ENCODE measurements at regions not wholly inside any gene's neighbourhood (a gene's known extent, or its start where the extent isn't known, plus 50 kb on each side); places are given as distances from the start of the nearest gene placed in this dataset.

GRCh38 chr5:57862942-57863341, 380.3 kb upstream of the ACTBL2 start:
- no peak for TF ChIP-seq ZFX (IDR thresholded peaks at IDR 0.05; ENCODE audit: borderline replicate concordance)
- TF ChIP-seq CTCF (IDR thresholded peaks at IDR 0.05): no peak
- no peak overlapping the region for H3K27ac ChIP-seq

GRCh38 chr5:57862471-57862911, 379.9 kb upstream of the ACTBL2 start:
- TF ChIP-seq CTCF (IDR thresholded peaks at IDR 0.05) (no peak), ZFX (IDR thresholded peaks at IDR 0.05; ENCODE audit: borderline replicate concordance) (no peak)
- no peak overlapping the region for H3K27ac ChIP-seq

- no peak for TF ChIP-seq CTCF (IDR thresholded peaks at IDR 0.05)
- TF ChIP-seq ZFX (IDR thresholded peaks at IDR 0.05; ENCODE audit: borderline replicate concordance): no peak
- H3K27ac ChIP-seq: no peak overlapping the region
These were observed 377.0 kb upstream of the ACTBL2 start for GRCh38 chr5:57859626-57860025.

GRCh38 chr5:57858905-57859304, 376.3 kb upstream of the ACTBL2 start:
- H3K27ac ChIP-seq: no peak overlapping the region
- no peak for TF ChIP-seq ZFX (IDR thresholded peaks at IDR 0.05; ENCODE audit: borderline replicate concordance)
- TF ChIP-seq CTCF (IDR thresholded peaks at IDR 0.05): no peak

- H3K27ac ChIP-seq: no peak overlapping the region
- no peak for TF ChIP-seq ZFX (IDR thresholded peaks at IDR 0.05; ENCODE audit: borderline replicate concordance)
- TF ChIP-seq CTCF (IDR thresholded peaks at IDR 0.05): no peak
These were observed 375.1 kb upstream of the ACTBL2 start for GRCh38 chr5:57857696-57858095.

- no peak overlapping the region for H3K27ac ChIP-seq
- no peak for TF ChIP-seq ZFX (IDR thresholded peaks at IDR 0.05; ENCODE audit: borderline replicate concordance)
- TF ChIP-seq CTCF (IDR thresholded peaks at IDR 0.05): no peak
These were observed 373.2 kb upstream of the ACTBL2 start for GRCh38 chr5:57855831-57856230.

- H3K27ac ChIP-seq: no peak overlapping the region
- TF ChIP-seq CTCF (IDR thresholded peaks at IDR 0.05) (no peak), ZFX (IDR thresholded peaks at IDR 0.05; ENCODE audit: borderline replicate concordance) (no peak)
These were observed 371.5 kb upstream of the ACTBL2 start for GRCh38 chr5:57853929-57854697.

Measured in 22Rv1 (cell line).